ENCODE measurements at regions not wholly inside any gene's neighbourhood (a gene's known extent, or its start where the extent isn't known, plus 50 kb on each side); places are given as distances from the start of the nearest gene placed in this dataset.

DNA sequence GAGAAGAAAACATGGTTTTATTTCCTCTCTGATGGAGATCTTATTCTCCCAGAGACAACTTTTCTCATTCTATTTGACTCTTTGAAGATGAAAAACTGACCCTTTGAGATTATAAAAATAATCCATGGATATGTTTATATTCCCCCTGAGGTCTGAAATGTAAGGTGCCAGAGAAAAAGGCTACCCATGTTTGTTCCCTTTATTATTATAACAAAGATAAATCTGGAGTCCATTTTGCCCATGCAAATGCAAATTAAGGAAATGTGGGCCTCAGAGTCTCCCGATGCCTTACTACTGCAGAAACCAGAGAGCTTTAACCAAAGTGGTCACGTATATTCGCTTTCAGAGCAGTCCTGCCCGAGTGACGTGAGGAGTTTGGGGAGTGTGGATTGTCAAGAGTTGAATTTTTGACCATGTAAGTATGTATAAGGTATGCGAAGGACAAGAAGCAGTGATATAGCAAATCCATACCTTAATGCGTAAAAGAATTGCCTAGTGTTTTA is 312.5 kb downstream of the RASEF start:
- no peak overlapping the region for H3K27ac ChIP-seq
- H3K4me3 ChIP-seq: no peak overlapping the region
- no peak for DNase-seq
- TF ChIP-seq, protein P1, sequence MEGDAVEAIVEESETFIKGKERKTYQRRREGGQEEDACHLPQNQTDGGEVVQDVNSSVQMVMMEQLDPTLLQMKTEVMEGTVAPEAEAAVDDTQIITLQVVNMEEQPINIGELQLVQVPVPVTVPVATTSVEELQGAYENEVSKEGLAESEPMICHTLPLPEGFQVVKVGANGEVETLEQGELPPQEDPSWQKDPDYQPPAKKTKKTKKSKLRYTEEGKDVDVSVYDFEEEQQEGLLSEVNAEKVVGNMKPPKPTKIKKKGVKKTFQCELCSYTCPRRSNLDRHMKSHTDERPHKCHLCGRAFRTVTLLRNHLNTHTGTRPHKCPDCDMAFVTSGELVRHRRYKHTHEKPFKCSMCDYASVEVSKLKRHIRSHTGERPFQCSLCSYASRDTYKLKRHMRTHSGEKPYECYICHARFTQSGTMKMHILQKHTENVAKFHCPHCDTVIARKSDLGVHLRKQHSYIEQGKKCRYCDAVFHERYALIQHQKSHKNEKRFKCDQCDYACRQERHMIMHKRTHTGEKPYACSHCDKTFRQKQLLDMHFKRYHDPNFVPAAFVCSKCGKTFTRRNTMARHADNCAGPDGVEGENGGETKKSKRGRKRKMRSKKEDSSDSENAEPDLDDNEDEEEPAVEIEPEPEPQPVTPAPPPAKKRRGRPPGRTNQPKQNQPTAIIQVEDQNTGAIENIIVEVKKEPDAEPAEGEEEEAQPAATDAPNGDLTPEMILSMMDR (IDR thresholded peaks at IDR 0.05): no peak
- intact Hi-C loops (cut with DNase I): no loop called here
- H3K4me1 ChIP-seq: no peaks in the 10 kb centered on the region
- no peaks in the 10 kb centered on the region for H3K36me3 ChIP-seq (ENCODE audit: insufficient read depth in 1 of 2, low read depth in 1 of 2)
- no peak for ATAC-seq
- H3K27me3 ChIP-seq (ENCODE audit: insufficient read depth in 3 of 3, low read length in 2 of 3): no peaks in the 10 kb centered on the region
- 47 to 63% (median 50%) methylated on average over 7 of the region's 7 CpGs for WGBS, 3 donors
- H3K9me3 ChIP-seq: no peaks in the 10 kb centered on the region

DNA sequence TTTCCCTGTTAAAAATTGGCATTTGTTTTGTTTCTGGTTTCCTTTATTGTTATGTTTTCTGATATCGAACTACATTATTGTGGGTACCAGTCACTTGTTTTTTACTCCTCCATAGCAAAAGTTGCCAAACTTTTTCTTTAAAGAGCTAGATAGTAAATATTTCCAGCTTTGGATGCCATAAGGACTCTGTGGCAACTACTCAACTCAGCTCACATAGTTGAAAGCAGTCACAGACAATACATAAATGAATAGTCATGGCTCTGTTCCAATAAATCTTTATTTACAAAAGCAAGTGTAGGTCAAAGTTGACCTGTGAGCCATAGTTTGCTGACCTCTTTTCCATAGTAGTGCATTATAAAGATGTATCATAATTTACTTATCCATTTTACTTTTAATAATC is 305.0 kb downstream of the RASEF start:
- no peak for ATAC-seq
- no peaks in the 10 kb centered on the region for H3K36me3 ChIP-seq (ENCODE audit: insufficient read depth in 1 of 2, low read depth in 1 of 2)
- intact Hi-C loops (cut with DNase I): no loop called here
- no peaks in the 10 kb centered on the region for H3K4me1 ChIP-seq
- no peak overlapping the region for H3K4me3 ChIP-seq
- no peaks in the 10 kb centered on the region for H3K9me3 ChIP-seq
- no peak overlapping the region for H3K27ac ChIP-seq
- H3K27me3 ChIP-seq (ENCODE audit: insufficient read depth in 3 of 3, low read length in 2 of 3): no peaks in the 10 kb centered on the region
- 44 to 97% (median 45%) methylated on average over 1 of the region's 1 CpG for WGBS, 3 donors
- TF ChIP-seq, protein P1 (IDR thresholded peaks at IDR 0.05): no peak
- no peak for DNase-seq

- TF ChIP-seq, protein P1 (IDR thresholded peaks at IDR 0.05): no peak
- no peaks in the 10 kb centered on the region for H3K36me3 ChIP-seq (ENCODE audit: insufficient read depth in 1 of 2, low read depth in 1 of 2)
- no peak overlapping the region for H3K27ac ChIP-seq
- WGBS, 3 donors: 87 to 93% (median 89%) methylated on average over 1 of the region's 1 CpG
- H3K27me3 ChIP-seq (ENCODE audit: insufficient read depth in 3 of 3, low read length in 2 of 3): no peaks in the 10 kb centered on the region
- no peaks in the 10 kb centered on the region for H3K4me1 ChIP-seq
- DNase-seq: no peak
- ATAC-seq: no peak
- H3K4me3 ChIP-seq: no peak overlapping the region
- intact Hi-C loops (cut with DNase I): no loop called here
- H3K9me3 ChIP-seq: no peaks in the 10 kb centered on the region
Measured at GRCh38 chr9:82761027-82761426, 301.9 kb downstream of the RASEF start.

GRCh38 chr9:82761956-82762355 is 301.0 kb downstream of the RASEF start:
- no peaks in the 10 kb centered on the region for H3K9me3 ChIP-seq
- no peaks in the 10 kb centered on the region for H3K27me3 ChIP-seq (ENCODE audit: insufficient read depth in 3 of 3, low read length in 2 of 3)
- ATAC-seq: no peak
- H3K4me1 ChIP-seq: no peaks in the 10 kb centered on the region
- 81 to 94% (median 92%) methylated on average over 3 of the region's 3 CpGs for WGBS, 3 donors
- no peaks in the 10 kb centered on the region for H3K36me3 ChIP-seq (ENCODE audit: insufficient read depth in 1 of 2, low read depth in 1 of 2)
- no peak overlapping the region for H3K4me3 ChIP-seq
- DNase-seq: no peak
- intact Hi-C loops (cut with DNase I): no loop called here
- H3K27ac ChIP-seq: no peak overlapping the region
- TF ChIP-seq, protein P1 (IDR thresholded peaks at IDR 0.05): no peak

DNA sequence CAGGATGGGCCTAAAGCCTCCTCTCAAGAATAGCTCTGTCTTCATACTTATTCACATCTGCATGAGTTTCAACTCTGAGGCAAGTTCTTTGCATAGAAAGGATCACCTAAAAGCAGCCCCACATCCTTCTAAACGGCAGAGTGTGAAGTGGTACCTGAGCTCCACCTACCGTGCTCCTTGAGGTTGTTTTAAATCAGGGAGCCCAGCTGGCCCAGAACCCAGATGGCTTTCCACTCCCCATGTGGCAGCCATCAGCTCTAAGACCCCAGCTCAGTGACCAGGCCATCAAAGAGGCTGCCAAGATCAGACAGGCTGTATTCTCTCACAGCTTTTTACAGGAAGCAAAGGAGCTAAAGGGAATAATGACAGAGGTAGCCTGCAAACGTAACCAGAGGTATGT is 299.3 kb downstream of the RASEF start:
- Histone ChIP-seq H3K36me3 (ENCODE audit: insufficient read depth in 1 of 2, low read depth in 1 of 2) (no peaks in the 10 kb centered on the region), H3K27ac (no peak overlapping the region), H3K27me3 (ENCODE audit: insufficient read depth in 3 of 3, low read length in 2 of 3) (no peaks in the 10 kb centered on the region), H3K9me3 (no peaks in the 10 kb centered on the region), H3K4me3 (no peak overlapping the region), H3K4me1 (no peaks in the 10 kb centered on the region)
- 18 to 21% (median 19%) methylated on average over 3 of the region's 3 CpGs for WGBS, 3 donors
- DNase-seq (no peak), ATAC-seq (no peak)
- intact Hi-C loops (cut with DNase I): no loop called here
- TF ChIP-seq, protein P1 (IDR thresholded peaks at IDR 0.05): no peak

All from psoas muscle (tissue), 7 donors.